BLaER1 treated with 17β-estradiol and CSF1 and Interleukin-3, amounts not matched to agents 10 nM and 100 nM (cell line): ENCODE measurements at regions not wholly inside any gene's neighbourhood (a gene's known extent, or its start where the extent isn't known, plus 50 kb on each side); places are given as distances from the start of the nearest gene placed in this dataset.

Experiments
- H3K27ac ChIP-seq, 11 experiments: shearing (Covaris generic); formaldehyde crosslinking; 2 replicates each; pipeline ENCODE4 v1.8.1; 2022
- H3K27me3 ChIP-seq, 11 experiments: shearing (Covaris generic); formaldehyde crosslinking; 2 replicates each; pipeline ENCODE4 v1.8.1; 2022
- H3K36me3 ChIP-seq, 11 experiments: shearing (Covaris generic); formaldehyde crosslinking; 2 replicates each; pipeline ENCODE4 v1.8.1; 2022
- H3K4me1 ChIP-seq, 10 experiments: shearing (Covaris generic); formaldehyde crosslinking; 2 replicates each; pipeline ENCODE4 v1.8.1; 2022
- H3K4me2 ChIP-seq, 11 experiments: shearing (Covaris generic); formaldehyde crosslinking; 2 replicates each; pipeline ENCODE4 v1.8.1; 2022
- H3K4me3 ChIP-seq, 10 experiments: shearing (Covaris generic); formaldehyde crosslinking; 2 replicates each; pipeline ENCODE4 v1.8.1; 2022
- H3K9ac ChIP-seq, 11 experiments: shearing (Covaris generic); formaldehyde crosslinking; 2 replicates each; pipeline ENCODE4 v1.8.1; 2022
- H3K9me3 ChIP-seq, 11 experiments: shearing (Covaris generic); formaldehyde crosslinking; replicated peaks in 1 of 11; 2 replicates each; pipeline ENCODE4 v1.8.1; 2022
- H4K20me1 ChIP-seq, 11 experiments: shearing (Covaris generic); formaldehyde crosslinking; 2 replicates each; pipeline ENCODE4 v1.8.1; 2022
- Cebpa-rat ChIP-seq, 11 experiments: shearing (Covaris generic); IDR thresholded peaks; 2 replicates each; pipeline ENCODE4 v1.8.1; 2022

DNA sequence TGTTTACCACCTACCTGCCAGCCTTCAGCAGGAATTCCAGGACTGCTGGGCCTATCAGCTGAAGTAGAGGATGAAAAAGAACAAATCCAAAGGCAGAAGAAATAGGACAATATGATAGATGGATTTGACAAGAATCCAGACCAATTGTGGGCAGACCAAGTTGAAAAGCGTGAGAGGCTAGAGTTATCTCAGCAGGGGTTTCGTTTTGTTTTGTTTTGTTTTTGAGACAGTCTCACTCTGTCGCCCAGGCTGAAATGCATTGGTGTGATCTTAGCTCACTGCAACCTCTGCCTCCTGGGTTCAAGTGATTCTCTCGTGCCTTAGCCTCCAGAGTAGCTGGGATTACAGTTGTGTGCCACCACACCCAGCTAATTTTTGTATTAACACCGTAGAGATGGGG is 113.2 kb downstream of the PALM2AKAP2 start:
- H3K4me2 ChIP-seq = no peak overlapping the region
- peaks cover 15 to 23% (median 22%) of the 10 kb centered on the region in 10 experiments; a peak in 19 of 20 replicates for H3K4me1 ChIP-seq
- no peaks in the 10 kb centered on the region for H3K36me3 ChIP-seq
- no peaks in the 10 kb centered on the region for H4K20me1 ChIP-seq
- no peaks in the 10 kb centered on the region for H3K27me3 ChIP-seq
- no peak overlapping the region for H3K9ac ChIP-seq
- TF ChIP-seq Cebpa-rat (IDR thresholded peaks at IDR 0.05) = no peak
- H3K4me3 ChIP-seq = no peak overlapping the region
- H3K27ac ChIP-seq = no peak overlapping the region
- H3K9me3 ChIP-seq = no peaks in the 10 kb centered on the region

DNA sequence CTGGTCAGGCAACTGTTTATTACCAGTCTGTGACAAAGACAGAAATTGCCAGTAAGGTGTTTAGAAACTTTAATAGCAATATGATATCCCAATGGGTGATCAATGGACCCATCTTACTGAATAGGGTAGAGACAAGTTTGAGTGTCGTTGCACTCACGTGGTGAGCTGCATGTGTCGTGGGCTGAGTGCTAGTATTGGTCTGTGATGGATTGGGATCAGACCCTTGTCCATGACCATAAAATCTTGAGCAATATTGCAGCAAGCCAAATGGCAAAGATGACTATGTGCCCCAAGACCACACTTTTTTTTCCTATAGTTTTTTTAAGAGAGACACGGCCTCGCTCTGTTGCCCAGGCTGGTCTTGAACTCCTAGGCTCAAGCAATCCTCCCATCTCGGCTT is 114.5 kb downstream of the PALM2AKAP2 start:
- no peaks in the 10 kb centered on the region for H3K27me3 ChIP-seq
- no peak for TF ChIP-seq Cebpa-rat (IDR thresholded peaks at IDR 0.05)
- H4K20me1 ChIP-seq = no peaks in the 10 kb centered on the region
- H3K9ac ChIP-seq = no peak overlapping the region
- H3K4me3 ChIP-seq = no peak overlapping the region
- peaks cover 15 to 23% (median 22%) of the 10 kb centered on the region in 10 experiments; a peak in 19 of 20 replicates for H3K4me1 ChIP-seq
- H3K36me3 ChIP-seq = no peaks in the 10 kb centered on the region
- H3K27ac ChIP-seq = no peak overlapping the region
- H3K9me3 ChIP-seq = no peaks in the 10 kb centered on the region
- H3K4me2 ChIP-seq = peak overlapping the region in 8 of 11 experiments; percentile 29 to 55 (median 42); a peak in 16 of 22 replicates

DNA sequence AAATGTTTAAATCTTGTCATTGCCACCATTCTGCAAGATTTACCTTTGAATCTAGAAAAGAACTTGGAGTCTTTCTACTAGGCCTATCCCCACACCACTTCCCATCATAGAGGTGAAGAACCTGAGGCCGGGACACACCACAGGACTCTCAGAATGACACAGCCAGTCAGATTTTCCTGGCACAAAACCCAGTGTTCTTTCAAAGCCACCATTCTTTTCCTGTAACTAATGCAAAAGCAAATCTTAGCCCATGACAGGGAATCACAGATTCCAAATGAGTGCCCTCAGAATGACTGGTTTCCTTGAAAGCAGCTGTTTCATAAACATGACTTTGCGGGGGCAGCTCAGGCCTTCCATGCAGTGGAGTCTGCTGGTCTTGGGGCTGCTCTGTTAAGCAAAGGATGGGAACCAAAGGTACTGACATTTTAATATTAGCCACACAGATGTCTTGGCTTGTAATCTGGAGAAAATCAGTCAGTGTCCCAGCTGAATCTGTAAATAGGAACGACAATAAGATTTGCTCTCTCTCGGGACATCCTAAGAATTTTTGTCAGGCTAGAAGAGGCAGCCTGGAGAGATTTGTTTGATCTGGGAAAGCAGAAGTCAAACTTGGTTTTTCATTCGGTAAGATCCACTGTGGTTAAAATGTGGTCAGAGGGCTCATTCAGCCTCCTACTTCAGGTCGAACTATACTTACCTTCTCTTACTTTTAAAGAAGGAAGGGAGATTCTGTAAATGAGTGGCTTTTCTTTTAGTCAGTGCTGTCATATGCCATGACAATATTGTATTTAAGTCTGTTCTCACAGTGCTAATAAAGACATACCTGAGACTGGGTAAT is 115.1 kb downstream of the PALM2AKAP2 start:
- no peaks in the 10 kb centered on the region for H3K36me3 ChIP-seq
- H3K9ac ChIP-seq = no peak overlapping the region
- H3K4me3 ChIP-seq = no peak overlapping the region
- no peaks in the 10 kb centered on the region for H3K27me3 ChIP-seq
- no peaks in the 10 kb centered on the region for H3K9me3 ChIP-seq
- TF ChIP-seq Cebpa-rat (IDR thresholded peaks at IDR 0.05) = no peak
- H3K4me2 ChIP-seq = peak overlapping the region in 10 of 11 experiments; percentile 16 to 55 (median 40); a peak in 18 of 22 replicates
- no peaks in the 10 kb centered on the region for H4K20me1 ChIP-seq
- H3K27ac ChIP-seq = no peak overlapping the region
- peaks cover 15 to 23% (median 22%) of the 10 kb centered on the region in 10 experiments; a peak in 19 of 20 replicates for H3K4me1 ChIP-seq

DNA sequence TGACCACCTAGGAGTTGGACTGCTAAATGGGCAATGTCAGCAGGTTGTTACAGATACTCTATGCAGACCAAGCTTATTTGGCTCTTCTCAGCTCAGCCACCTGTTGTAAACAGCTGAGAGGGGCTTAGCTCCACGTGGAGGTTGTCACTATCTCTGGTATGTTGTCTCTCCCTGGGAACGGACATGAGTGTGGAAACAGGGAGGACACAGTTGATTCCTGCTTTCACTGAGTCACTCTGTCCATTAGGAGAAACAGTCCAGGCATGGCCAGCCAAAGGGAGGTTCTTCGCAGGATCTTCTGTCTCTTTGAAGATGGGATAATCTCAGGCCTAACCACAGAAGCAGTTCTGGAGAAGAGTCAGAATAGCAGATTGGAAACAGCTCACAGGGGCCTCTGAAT is 121.2 kb downstream of the PALM2AKAP2 start:
- H3K27me3 ChIP-seq = no peaks in the 10 kb centered on the region
- no peak for TF ChIP-seq Cebpa-rat (IDR thresholded peaks at IDR 0.05)

DNA sequence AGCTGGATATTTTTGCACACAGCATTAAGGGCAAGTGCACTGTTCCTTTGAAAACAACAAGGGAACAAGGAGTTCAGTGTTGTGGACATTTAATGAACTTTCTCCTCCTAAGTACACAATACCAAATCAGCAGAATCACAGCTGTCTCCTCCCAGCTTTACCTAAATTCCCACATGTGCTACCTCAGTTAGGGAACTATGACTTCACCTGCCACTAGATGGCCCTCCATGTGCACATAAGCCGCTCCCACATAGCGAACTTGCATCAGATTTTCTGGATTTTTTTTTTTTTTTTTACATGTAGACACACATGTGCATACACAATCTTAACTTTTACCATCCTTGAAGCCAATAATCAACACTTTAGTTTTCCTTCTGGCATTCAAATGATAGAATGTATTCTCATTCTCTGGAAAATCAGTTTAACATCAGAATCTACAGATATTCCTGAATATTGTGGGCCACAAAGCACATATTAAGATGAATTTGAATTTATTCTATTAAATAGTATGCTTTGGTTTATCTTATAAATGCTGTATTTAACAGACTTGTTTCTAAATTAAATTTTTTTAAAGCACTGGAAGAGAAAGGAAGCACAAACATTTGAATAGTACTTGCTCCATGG is 123.6 kb downstream of the PALM2AKAP2 start:
- no peak overlapping the region for H3K4me3 ChIP-seq
- H3K27me3 ChIP-seq = no peaks in the 10 kb centered on the region; a peak in 1 of 22 replicates
- H3K4me2 ChIP-seq = no peak overlapping the region
- no peak overlapping the region for H3K9ac ChIP-seq
- no peaks in the 10 kb centered on the region for H3K36me3 ChIP-seq
- H3K27ac ChIP-seq = no peak overlapping the region
- peaks cover 0 to 18% (median 12%) of the 10 kb centered on the region in 10 experiments; a peak in 13 of 20 replicates for H3K4me1 ChIP-seq
- no peaks in the 10 kb centered on the region for H4K20me1 ChIP-seq
- no peaks in the 10 kb centered on the region for H3K9me3 ChIP-seq
- TF ChIP-seq Cebpa-rat (IDR thresholded peaks at IDR 0.05) = no peak

More for the DNA sequence above, 121.2 kb downstream of the PALM2AKAP2 start:
- Histone ChIP-seq H3K27ac (no peak overlapping the region), H3K36me3 (no peaks in the 10 kb centered on the region), H3K4me3 (no peak overlapping the region), H3K4me2 (no peak overlapping the region), H3K9ac (no peak overlapping the region), H3K9me3 (no peaks in the 10 kb centered on the region), H4K20me1 (no peaks in the 10 kb centered on the region), H3K4me1 (peaks cover 0 to 5% (median 2%) of the 10 kb centered on the region in 10 experiments; a peak in 8 of 20 replicates)

DNA sequence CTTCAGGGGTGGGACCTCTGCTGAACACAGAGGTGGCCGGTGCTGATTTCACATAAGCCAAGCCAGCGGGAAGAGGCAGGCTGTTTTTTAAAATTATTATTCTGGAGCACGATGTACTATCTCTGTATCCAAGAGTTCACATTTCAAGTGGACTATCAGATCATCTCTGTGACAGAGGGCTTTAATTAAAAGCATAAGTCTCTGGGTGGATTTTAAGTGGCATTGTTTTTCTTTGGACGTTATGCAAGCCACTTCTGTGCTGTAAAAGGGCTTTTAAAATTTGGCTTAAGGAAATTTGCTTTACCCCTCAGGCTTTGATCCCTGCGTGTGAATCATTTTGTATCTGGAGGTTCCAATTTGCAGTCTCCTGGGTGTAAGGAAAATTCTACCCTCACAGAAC is 124.7 kb downstream of the PALM2AKAP2 start:
- H3K4me3 ChIP-seq = no peak overlapping the region
- no peak for TF ChIP-seq Cebpa-rat (IDR thresholded peaks at IDR 0.05)
- no peaks in the 10 kb centered on the region for H3K9me3 ChIP-seq
- peaks cover 0 to 18% (median 12%) of the 10 kb centered on the region in 10 experiments; a peak in 13 of 20 replicates for H3K4me1 ChIP-seq
- no peaks in the 10 kb centered on the region for H3K36me3 ChIP-seq
- no peak overlapping the region for H3K4me2 ChIP-seq
- no peak overlapping the region for H3K27ac ChIP-seq
- no peaks in the 10 kb centered on the region; a peak in 1 of 22 replicates for H3K27me3 ChIP-seq
- H4K20me1 ChIP-seq = no peaks in the 10 kb centered on the region
- no peak overlapping the region for H3K9ac ChIP-seq

DNA sequence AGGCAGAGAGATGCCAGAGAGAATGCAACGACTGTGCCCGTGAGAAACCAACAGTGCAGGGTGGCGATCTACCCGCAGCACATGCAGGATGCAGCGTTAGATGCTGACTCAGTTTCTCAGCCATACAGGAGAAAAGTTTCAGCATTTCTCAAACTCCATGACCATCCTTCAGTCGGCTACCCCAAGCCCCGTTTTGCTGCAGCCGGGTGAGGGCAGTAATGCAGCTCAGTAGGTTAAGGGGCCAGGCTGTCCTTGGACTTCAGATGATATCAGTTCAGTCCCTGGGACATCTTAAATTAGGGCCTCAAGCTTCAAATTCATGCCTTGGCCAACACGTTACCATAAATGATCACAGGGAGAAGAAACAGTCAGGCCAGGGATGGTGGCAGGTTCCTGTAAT is 125.5 kb downstream of the PALM2AKAP2 start:
- Histone ChIP-seq H3K9me3 (no peaks in the 10 kb centered on the region), H3K27ac (no peak overlapping the region), H3K9ac (no peak overlapping the region), H3K4me3 (no peak overlapping the region), H3K27me3 (no peaks in the 10 kb centered on the region; a peak in 1 of 22 replicates), H3K36me3 (no peaks in the 10 kb centered on the region), H4K20me1 (no peaks in the 10 kb centered on the region), H3K4me2 (no peak overlapping the region), H3K4me1 (peaks cover 0 to 18% (median 13%) of the 10 kb centered on the region in 10 experiments; a peak in 13 of 20 replicates)
- no peak for TF ChIP-seq Cebpa-rat (IDR thresholded peaks at IDR 0.05)

DNA sequence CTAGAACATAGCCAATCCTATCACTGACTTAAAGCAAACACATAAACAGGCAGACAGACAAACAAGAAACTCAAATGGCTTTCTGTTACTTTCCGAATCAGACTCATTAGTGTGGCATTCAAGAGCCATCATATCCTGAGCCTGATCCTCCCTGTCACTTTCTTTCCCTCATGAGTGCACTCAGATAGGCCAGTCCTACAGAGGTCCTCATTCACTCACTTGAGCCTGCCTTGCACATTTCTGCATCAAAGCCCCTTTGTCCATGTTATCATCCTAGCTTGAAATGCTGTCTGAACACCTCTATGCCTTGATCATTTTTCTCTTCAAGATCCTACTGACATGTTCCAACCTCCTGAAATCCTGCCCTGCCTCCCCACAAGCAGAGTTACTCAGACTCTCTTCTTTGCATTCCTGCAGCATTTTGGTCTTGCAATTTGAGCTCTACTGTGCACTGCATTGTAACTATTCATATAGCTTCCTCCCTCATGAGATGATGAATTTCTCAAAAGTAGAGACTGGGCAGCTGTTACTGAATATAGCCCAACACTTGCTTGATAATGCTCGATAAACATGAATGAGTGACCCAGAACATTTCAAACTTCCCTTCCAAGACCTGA is 126.9 kb downstream of the PALM2AKAP2 start:
- H3K36me3 ChIP-seq = no peaks in the 10 kb centered on the region
- no peaks in the 10 kb centered on the region for H3K9me3 ChIP-seq
- peaks cover 0 to 18% (median 13%) of the 10 kb centered on the region in 10 experiments; a peak in 13 of 20 replicates for H3K4me1 ChIP-seq
- H3K27me3 ChIP-seq = no peaks in the 10 kb centered on the region; a peak in 1 of 22 replicates
- H3K4me2 ChIP-seq = peak overlapping the region in 9 of 11 experiments; percentile 5 to 71 (median 46); a peak in 14 of 22 replicates
- H3K4me3 ChIP-seq = no peak overlapping the region
- no peak overlapping the region for H3K9ac ChIP-seq
- no peaks in the 10 kb centered on the region for H4K20me1 ChIP-seq
- no peak overlapping the region for H3K27ac ChIP-seq
- no peak for TF ChIP-seq Cebpa-rat (IDR thresholded peaks at IDR 0.05)

DNA sequence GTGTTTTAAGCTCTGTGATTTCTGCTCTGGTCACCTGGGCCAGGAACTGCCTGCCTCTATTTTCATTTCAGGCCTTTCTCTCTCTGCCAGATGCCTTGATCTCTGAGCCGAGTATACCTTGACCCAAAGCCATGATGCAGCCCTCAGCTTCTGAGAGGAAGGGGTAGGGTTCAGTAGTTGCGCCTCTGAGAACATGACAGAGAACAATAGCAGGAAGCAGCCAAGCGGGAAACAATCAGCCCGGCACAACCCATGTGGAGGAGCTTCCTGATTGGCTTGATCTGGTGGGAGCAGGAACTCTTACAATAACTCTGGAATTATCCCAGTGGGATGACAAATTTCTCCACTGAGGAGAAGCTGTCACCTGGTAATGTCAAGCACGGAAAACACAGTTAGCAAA is 127.4 kb downstream of the PALM2AKAP2 start:
- H3K4me3 ChIP-seq = no peak overlapping the region
- no peaks in the 10 kb centered on the region for H4K20me1 ChIP-seq
- H3K9ac ChIP-seq = no peak overlapping the region
- TF ChIP-seq Cebpa-rat (IDR thresholded peaks at IDR 0.05) = no peak
- H3K36me3 ChIP-seq = no peaks in the 10 kb centered on the region
- H3K9me3 ChIP-seq = no peaks in the 10 kb centered on the region
- H3K4me2 ChIP-seq = peak overlapping the region in 10 of 11 experiments; percentile 5 to 71 (median 45); a peak in 16 of 22 replicates
- no peaks in the 10 kb centered on the region; a peak in 1 of 22 replicates for H3K27me3 ChIP-seq
- H3K27ac ChIP-seq = no peak overlapping the region
- H3K4me1 ChIP-seq = peaks cover 0 to 18% (median 13%) of the 10 kb centered on the region in 10 experiments; a peak in 13 of 20 replicates
